Activated naive CD4-positive, alpha-beta T cell treated with anti-CD3 and anti-CD28 coated beads, Interleukin-2, amount 10 ng/mL, durations not matched to agents 7 days and 5 days (primary cell): ENCODE measurements at regions not wholly inside any gene's neighbourhood (a gene's known extent, or its start where the extent isn't known, plus 50 kb on each side); places are given as distances from the start of the nearest gene placed in this dataset.

Source experiments
- CTCF ChIA-PET: fragments of 350-600 bp; sonication (Branson Sonifier 250); formaldehyde crosslinking; loops from one replicate; lab custom pipeline; 2021; ENCODE audit warnings: antibody characterized with exemption; lab: Charles Lee
- DNase-seq: peaks from one replicate; pipeline ENCODE4 v3.0.0-alpha.2; 2020
- H3K27ac Mint-ChIP-seq: one replicate; pipeline ENCODE4 v1.8.0; 2021; ENCODE audit warnings: mild to moderate bottlenecking, moderate library complexity, mixed read lengths
- H3K27me3 Mint-ChIP-seq: one replicate; pipeline ENCODE4 v1.8.0; 2021; ENCODE audit warnings: mild to moderate bottlenecking, mixed read lengths
- H3K36me3 Mint-ChIP-seq: one replicate; pipeline ENCODE4 v1.8.0; 2021; ENCODE audit warnings: mixed read lengths
- H3K4me1 Mint-ChIP-seq: one replicate; pipeline ENCODE4 v1.8.0; 2021; ENCODE audit warnings: mixed read lengths
- H3K4me3 Mint-ChIP-seq: one replicate; pipeline ENCODE4 v1.8.0; 2021; ENCODE audit warnings: mild to moderate bottlenecking, moderate library complexity, mixed read lengths
- H3K9me3 Mint-ChIP-seq: one replicate; pipeline ENCODE4 v1.8.0; 2021; ENCODE audit warnings: mixed read lengths

- H3K4me3 Mint-ChIP-seq, result no peak overlapping the region
- H3K27me3 Mint-ChIP-seq, result no peaks in the 10 kb centered on the region
- CTCF ChIA-PET, result no interaction called here
Observed at GRCh38 chr6:65786815-65787214, 79.8 kb upstream of the EYS start.

GRCh38 chr6:65780691-65781090 lies 73.7 kb upstream of the EYS start:
- Mint-ChIP-seq H3K4me3 (no peak overlapping the region), H3K36me3 (no peaks in the 10 kb centered on the region), H3K4me1 (no peaks in the 10 kb centered on the region), H3K9me3 (peaks cover 11% of the 10 kb centered on the region), H3K27ac (no peak overlapping the region), H3K27me3 (no peaks in the 10 kb centered on the region)
- CTCF ChIA-PET, result no interaction called here
- DNase-seq, result no peak

More at GRCh38 chr6:65786815-65787214, 79.8 kb upstream of the EYS start:
- no peak overlapping the region for H3K27ac Mint-ChIP-seq
- H3K36me3 Mint-ChIP-seq, result no peaks in the 10 kb centered on the region
- H3K4me1 Mint-ChIP-seq, result no peaks in the 10 kb centered on the region
- no peak for DNase-seq
- H3K9me3 Mint-ChIP-seq, result peaks cover 19% of the 10 kb centered on the region

DNA sequence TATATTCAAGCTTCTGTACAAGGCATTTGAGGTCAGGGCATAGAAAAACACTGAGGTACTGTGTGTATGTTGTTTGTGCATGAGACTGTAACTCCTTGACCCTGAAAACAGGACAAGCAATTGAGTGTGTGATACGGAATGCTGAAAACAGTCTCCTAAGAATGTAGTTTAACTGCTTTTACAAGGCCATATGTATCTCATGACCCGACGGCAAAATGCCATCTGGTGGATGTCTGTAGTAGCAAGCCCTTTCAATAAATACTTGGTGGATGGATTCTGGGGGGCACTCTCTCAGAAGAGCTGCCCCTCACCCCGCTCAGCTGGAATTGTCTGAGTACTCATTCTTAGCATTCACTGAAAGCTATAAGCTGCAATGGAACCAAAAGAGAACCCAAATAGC lies 69.3 kb upstream of the EYS start:
- H3K9me3 Mint-ChIP-seq, result peaks cover 13% of the 10 kb centered on the region
- no peak overlapping the region for H3K27ac Mint-ChIP-seq
- CTCF ChIA-PET, result no interaction called here
- H3K36me3 Mint-ChIP-seq, result no peaks in the 10 kb centered on the region
- H3K4me3 Mint-ChIP-seq, result no peak overlapping the region
- no peaks in the 10 kb centered on the region for H3K4me1 Mint-ChIP-seq
- no peak for DNase-seq
- no peaks in the 10 kb centered on the region for H3K27me3 Mint-ChIP-seq

DNA sequence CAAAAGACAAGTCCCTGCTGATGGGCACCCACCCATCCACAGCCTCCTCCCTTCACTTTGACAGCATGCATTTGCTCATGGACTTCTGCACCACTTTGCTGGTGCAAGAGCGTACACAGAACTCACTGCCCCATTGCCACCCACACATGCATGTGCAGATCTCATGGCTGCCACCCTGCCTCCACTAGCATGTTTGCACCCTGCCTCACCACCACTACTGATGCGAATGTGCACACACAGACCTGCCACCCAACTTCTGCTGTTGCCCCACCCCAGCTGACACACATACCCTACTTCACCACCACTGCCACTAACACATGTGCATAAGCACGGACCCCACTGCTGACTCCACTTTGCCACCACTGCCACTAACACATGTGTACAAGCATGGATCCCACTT lies 64.9 kb upstream of the EYS start:
- Mint-ChIP-seq H3K36me3 (no peaks in the 10 kb centered on the region), H3K4me1 (no peaks in the 10 kb centered on the region), H3K27me3 (no peaks in the 10 kb centered on the region), H3K4me3 (no peak overlapping the region), H3K27ac (no peak overlapping the region), H3K9me3 (peaks cover 10% of the 10 kb centered on the region)
- CTCF ChIA-PET, result no interaction called here
- no peak for DNase-seq

DNA sequence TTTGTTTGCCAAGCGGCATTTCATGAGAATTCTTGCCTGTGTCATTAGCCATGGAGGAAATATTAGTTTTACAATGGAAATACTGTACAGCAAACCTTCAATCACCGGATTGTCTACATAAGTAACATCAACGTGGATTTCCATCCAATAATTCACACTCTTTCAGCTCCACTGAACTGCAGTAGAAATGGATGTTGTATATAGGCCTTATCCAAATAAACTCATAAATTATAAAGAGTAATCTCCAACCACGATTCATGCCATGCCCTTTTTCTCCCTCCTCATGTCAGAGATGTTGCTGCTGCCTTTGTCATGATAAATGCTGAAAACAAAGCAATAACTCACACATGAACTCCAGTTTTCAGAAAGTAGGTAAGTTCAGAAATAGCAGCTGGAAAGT lies 54.9 kb upstream of the EYS start:
- Mint-ChIP-seq H3K9me3 (peaks cover 8% of the 10 kb centered on the region), H3K4me1 (no peaks in the 10 kb centered on the region), H3K27me3 (no peaks in the 10 kb centered on the region), H3K4me3 (no peak overlapping the region), H3K27ac (no peak overlapping the region), H3K36me3 (no peaks in the 10 kb centered on the region)
- no peak for DNase-seq
- CTCF ChIA-PET, result no interaction called here

DNA sequence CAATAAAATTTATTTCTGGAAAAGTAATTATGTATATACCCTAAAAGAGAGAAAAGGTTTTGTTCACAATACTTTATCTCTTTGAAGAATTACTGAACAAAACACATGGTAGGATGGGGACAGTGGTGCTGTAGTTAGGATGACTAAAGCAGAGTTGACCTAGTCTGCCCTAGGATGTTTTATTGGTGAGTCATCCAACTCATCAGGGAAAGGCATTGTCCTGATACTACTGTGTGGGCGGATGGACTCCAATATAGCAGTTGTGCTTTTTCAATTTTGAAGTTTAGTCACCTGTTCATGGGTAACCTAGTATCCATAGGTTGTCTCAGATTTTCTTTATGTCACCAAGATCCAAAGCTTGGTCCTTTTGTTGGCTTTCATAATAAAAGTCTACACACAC lies 53.3 kb upstream of the EYS start:
- no peak for DNase-seq
- CTCF ChIA-PET, result no interaction called here

More for the DNA sequence above, 53.3 kb upstream of the EYS start:
- H3K27me3 Mint-ChIP-seq, result no peaks in the 10 kb centered on the region
- peaks cover 8% of the 10 kb centered on the region for H3K9me3 Mint-ChIP-seq
- no peak overlapping the region for H3K4me3 Mint-ChIP-seq
- H3K4me1 Mint-ChIP-seq, result no peaks in the 10 kb centered on the region
- no peak overlapping the region for H3K27ac Mint-ChIP-seq
- H3K36me3 Mint-ChIP-seq, result no peaks in the 10 kb centered on the region
